GM23338 (cell line): ENCODE measurements at regions not wholly inside any gene's neighbourhood (a gene's known extent, or its start where the extent isn't known, plus 50 kb on each side); places are given as distances from the start of the nearest gene placed in this dataset.

ENCODE experiments used
- ATAC-seq: fragments of 200-7000 bp; cut with Tn5 transposase; 3 replicates; pipeline ENCODE4 v1.9.1; 2020
- DNase-seq: peaks from one replicate; pipeline ENCODE4 v3.0.0-alpha.2; 2015; ENCODE audit warnings: low spot score
- H2AFZ ChIP-seq: fragments of 200-600 bp; sonication (generic); 2 replicates; pipeline ENCODE4 v1.8.0; 2016; ENCODE audit warnings: antibody characterized with exemption, mild to moderate bottlenecking, moderate library complexity
- H3F3A ChIP-seq: fragments of 200-600 bp; sonication (generic); replicated peaks from 2 replicates; pipeline ENCODE4 v1.8.0; 2017; ENCODE audit warnings: antibody characterized with exemption, mixed run types, low read depth
- H3K27ac ChIP-seq: fragments of 200-600 bp; sonication (generic); 2 replicates; pipeline ENCODE4 v1.6.1; 2016; ENCODE audit warnings: low read depth
- H3K27me3 ChIP-seq: fragments of 200-600 bp; sonication (generic); 2 replicates; pipeline ENCODE4 v1.8.0; 2016; ENCODE audit warnings: mild to moderate bottlenecking, mixed run types, moderate library complexity; ENCODE audit not compliant: insufficient read depth
- H3K36me3 ChIP-seq: fragments of 200-600 bp; sonication (generic); 2 replicates; pipeline ENCODE4 v1.8.0; 2016; ENCODE audit warnings: mild to moderate bottlenecking; ENCODE audit not compliant: insufficient read depth
- H3K4me1 ChIP-seq: fragments of 200-600 bp; sonication (generic); 2 replicates; pipeline ENCODE4 v1.8.0; 2016; ENCODE audit warnings: mild to moderate bottlenecking, moderate library complexity; ENCODE audit not compliant: insufficient read depth
- H3K4me2 ChIP-seq: fragments of 200-600 bp; sonication (generic); 2 replicates; pipeline ENCODE4 v1.7.1; 2017; ENCODE audit warnings: mixed run types
- H3K4me3 ChIP-seq: fragments of 200-600 bp; sonication (generic); 2 replicates; pipeline ENCODE4 v1.6.1; 2016; ENCODE audit warnings: mixed run types
- H3K79me2 ChIP-seq: fragments of 200-600 bp; sonication (generic); replicated peaks from 2 replicates; pipeline ENCODE4 v1.8.0; 2017; ENCODE audit warnings: mild to moderate bottlenecking; ENCODE audit not compliant: insufficient read depth
- H3K9me2 ChIP-seq: fragments of 200-600 bp; sonication (generic); 2 replicates; pipeline ENCODE4 v1.8.0; 2017; ENCODE audit not compliant: insufficient read depth
- H4K20me1 ChIP-seq: fragments of 200-600 bp; sonication (generic); replicated peaks from 2 replicates; pipeline ENCODE4 v1.8.0; 2017; ENCODE audit warnings: mild to moderate bottlenecking; ENCODE audit not compliant: insufficient read depth
- H3K27ac Mint-ChIP-seq: 2 replicates; pipeline ENCODE4 v1.8.0; 2020; ENCODE audit warnings: inconsistent platforms, mild to moderate bottlenecking, moderate library complexity, mixed read lengths
- H3K27me3 Mint-ChIP-seq: 3 replicates; pipeline ENCODE4 v1.8.0; 2022; ENCODE audit warnings: low read depth, mild to moderate bottlenecking, moderate library complexity, mixed read lengths, inconsistent platforms; ENCODE audit not compliant: insufficient read depth, poor library complexity
- H3K36me3 Mint-ChIP-seq: 3 replicates; pipeline ENCODE4 v1.8.0; 2021; ENCODE audit warnings: low read depth, mild to moderate bottlenecking, inconsistent platforms, moderate library complexity, mixed read lengths
- H3K4me1 Mint-ChIP-seq: 3 replicates; pipeline ENCODE4 v1.8.0; 2020; ENCODE audit warnings: mild to moderate bottlenecking, inconsistent platforms, mixed read lengths
- H3K4me3 Mint-ChIP-seq: 3 replicates; pipeline ENCODE4 v1.8.0; 2021; ENCODE audit warnings: moderate library complexity, mild to moderate bottlenecking, inconsistent platforms, mixed read lengths
- H3K9me3 Mint-ChIP-seq: 3 replicates; pipeline ENCODE4 v1.8.0; 2020; ENCODE audit warnings: moderate library complexity, mild to moderate bottlenecking, inconsistent platforms, mixed read lengths
- CREB1 ChIP-seq: fragments of 250-450 bp; sonication (Bioruptor Pico); IDR thresholded peaks from 2 replicates; pipeline ENCODE4 v1.5.0; 2020; ENCODE audit warnings: low read depth, mild to moderate bottlenecking, moderate library complexity
- CTCF ChIP-seq, 2 experiments: fragments of 200-600 bp in 1 of 2; sonication (generic) in 1 of 2; conservative IDR thresholded peaks; 2 replicates each; pipeline versions ENCODE4 v1.5.1 to v1.6.1; 2016 to 2017; ENCODE audit warnings: antibody characterized with exemption in 2 of 2, low read depth in 2 of 2, mild to moderate bottlenecking in 2 of 2, moderate library complexity in 1 of 2
- ETS1 ChIP-seq: IDR thresholded peaks from 2 replicates; pipeline ENCODE4 v1.6.1; 2016; ENCODE audit warnings: antibody characterized with exemption
- EZH2 ChIP-seq: fragments of 200-600 bp; sonication (generic); IDR thresholded peaks from one replicate; pipeline ENCODE4 v1.8.0; 2017; ENCODE audit warnings: antibody characterized with exemption, mild to moderate bottlenecking, low read depth; ENCODE audit not compliant: unreplicated experiment
- JUNB ChIP-seq: IDR thresholded peaks from one replicate; pipeline ENCODE4 v1.6.1; 2016; ENCODE audit warnings: antibody characterized with exemption; ENCODE audit not compliant: unreplicated experiment
- POLR2AphosphoS5 ChIP-seq: IDR thresholded peaks from 2 replicates; pipeline ENCODE4 v1.6.1; 2016; ENCODE audit warnings: antibody characterized with exemption, low read depth
- STAT1 ChIP-seq: IDR thresholded peaks from one replicate; pipeline ENCODE4 v1.6.1; 2016; ENCODE audit warnings: antibody characterized with exemption; ENCODE audit not compliant: unreplicated experiment
- ZNF114 ChIP-seq: fragments of 250-450 bp; sonication (Bioruptor Pico); IDR thresholded peaks from 2 replicates; pipeline ENCODE4 v1.5.0; 2020; ENCODE audit warnings: mild to moderate bottlenecking, moderate library complexity
- ZNF331 ChIP-seq: fragments of 250-450 bp; sonication (Bioruptor Pico); IDR thresholded peaks from 2 replicates; pipeline ENCODE4 v1.5.0; 2020; ENCODE audit warnings: low read depth, mild to moderate bottlenecking, moderate library complexity
- ZNF462 ChIP-seq: fragments of 250-450 bp; sonication (Bioruptor Pico); IDR thresholded peaks from 2 replicates; pipeline ENCODE4 v1.5.0; 2020; ENCODE audit warnings: mild to moderate bottlenecking, moderate library complexity

GRCh38 chr12:43143278-43143677 lies 408.7 kb downstream of the ADAMTS20 start (continued):
- no peak for TF ChIP-seq ZNF462 (CRISPR knock-in tag)
- TF ChIP-seq CTCF (conservative IDR thresholded peaks at IDR 0.05; ENCODE audit: low read depth in 2 of 2), result no peak
- no peak for TF ChIP-seq ZNF114 (CRISPR knock-in tag)
- TF ChIP-seq ETS1, result no peak
- TF ChIP-seq POLR2AphosphoS5, result no peak

DNA sequence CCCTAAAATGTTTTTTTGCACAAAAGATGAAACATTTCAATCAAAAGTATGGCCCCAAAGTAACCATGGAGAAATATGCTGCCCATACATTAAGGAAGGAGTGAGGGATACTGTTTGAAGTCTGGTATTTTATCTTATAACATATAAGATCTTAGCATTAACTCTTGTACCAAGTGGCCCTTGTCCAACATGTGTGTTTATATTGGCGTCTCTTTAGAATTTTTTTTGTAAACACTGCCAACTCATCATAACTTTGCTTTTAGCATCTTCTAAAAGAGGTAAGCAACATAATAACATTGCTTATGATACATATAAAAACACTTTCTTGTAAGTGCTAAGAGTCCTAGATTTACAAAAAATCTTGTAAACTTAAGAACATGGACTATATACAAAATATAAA lies 419.7 kb downstream of the ADAMTS20 start:
- no peak overlapping the region for H3K27ac ChIP-seq
- TF ChIP-seq JUNB (no peak), EZH2 (no peak), CREB1 (no peak), CTCF (conservative IDR thresholded peaks at IDR 0.05; ENCODE audit: low read depth in 2 of 2) (no peak), ZNF114 (CRISPR knock-in tag) (no peak), POLR2AphosphoS5 (no peak), ZNF331 (CRISPR knock-in tag) (no peak), STAT1 (no peak), ETS1 (no peak)

More for the DNA sequence above, 419.7 kb downstream of the ADAMTS20 start:
- peaks cover 18% of the 10 kb centered on the region; the same call in 1 of the 2 replicates for H3K9me2 ChIP-seq
- Mint-ChIP-seq H3K4me3 (no peak overlapping the region), H3K9me3 (peaks cover 13% of the 10 kb centered on the region; the same call in 2 of the 3 replicates), H3K27ac (no peak overlapping the region), H3K4me1 (peaks cover 13% of the 10 kb centered on the region), H3K36me3 (peaks cover 3% of the 10 kb centered on the region; the same call in 2 of the 3 replicates), H3K27me3 (no peaks in the 10 kb centered on the region)
- no peaks in the 10 kb centered on the region for H3F3A ChIP-seq
- H4K20me1 ChIP-seq, result no peaks in the 10 kb centered on the region
- no peaks in the 10 kb centered on the region for H3K36me3 ChIP-seq
- DNase-seq (no peak), ATAC-seq (no peak)
- no peaks in the 10 kb centered on the region for H3K4me1 ChIP-seq
- no peak overlapping the region for H3K4me2 ChIP-seq
- H2AFZ ChIP-seq, result no peak overlapping the region
- H3K79me2 ChIP-seq, result no peaks in the 10 kb centered on the region
- H3K27me3 ChIP-seq, result no peaks in the 10 kb centered on the region
- no peak overlapping the region for H3K4me3 ChIP-seq
